Mucosa of descending colon (tissue), 3 donors: ENCODE measurements at regions not wholly inside any gene's neighbourhood (a gene's known extent, or its start where the extent isn't known, plus 50 kb on each side); places are given as distances from the start of the nearest gene placed in this dataset.
A peak's percentile ranks its signal among the peaks of the same experiment; 100 is the strongest.

Experiments
- ATAC-seq: fragments of 200-7000 bp; cut with Tn5 transposase; one replicate; pipeline ENCODE4 v1.9.1; 2020; ENCODE audit warnings: mild to moderate bottlenecking, moderate library complexity
- DNase-seq, 3 donors: peaks; one replicate each; pipeline ENCODE4 v3.0.0-alpha.2; 2020
- H3K36me3 ChIP-seq: fragments of 200-600 bp; one replicate; pipeline ENCODE4 v1.8.0; 2021; ENCODE audit warnings: low read depth, mild to moderate bottlenecking
- H3K4me1 ChIP-seq: fragments of 200-600 bp; one replicate; pipeline ENCODE4 v1.8.0; 2021; ENCODE audit warnings: low read depth, mild to moderate bottlenecking
- H3K4me3 ChIP-seq: fragments of 200-600 bp; one replicate; pipeline ENCODE4 v1.8.0; 2021; ENCODE audit warnings: mild to moderate bottlenecking
- H3K9me3 ChIP-seq: fragments of 200-600 bp; one replicate; pipeline ENCODE4 v1.8.0; 2021; ENCODE audit warnings: mild to moderate bottlenecking
- intact Hi-C, 2 donors: fragments of 100-400 bp; cut with DNase I in 1 of 2; cut with micrococcal nuclease in 1 of 2; formaldehyde crosslinking; loops; one replicate each; pipeline versions ENCODE4 v1.11.0 to v1.11.1; 2022; cut with DNase I, micrococcal nuclease
- TF ChIP-seq, protein P1 (sequence below): fragments of 200-600 bp; IDR thresholded peaks from one replicate; pipeline ENCODE4 v1.8.0; 2022; ENCODE audit warnings: antibody characterized with exemption, mild to moderate bottlenecking
- donor health status: DM: no; HTN: no; CAD: no; lungs with moderate emphysema.
- donor health status: DM: no; HTN: no; CAD: no.
- donor health status: DM: no; HTN: yes; CAD: no.

DNA sequence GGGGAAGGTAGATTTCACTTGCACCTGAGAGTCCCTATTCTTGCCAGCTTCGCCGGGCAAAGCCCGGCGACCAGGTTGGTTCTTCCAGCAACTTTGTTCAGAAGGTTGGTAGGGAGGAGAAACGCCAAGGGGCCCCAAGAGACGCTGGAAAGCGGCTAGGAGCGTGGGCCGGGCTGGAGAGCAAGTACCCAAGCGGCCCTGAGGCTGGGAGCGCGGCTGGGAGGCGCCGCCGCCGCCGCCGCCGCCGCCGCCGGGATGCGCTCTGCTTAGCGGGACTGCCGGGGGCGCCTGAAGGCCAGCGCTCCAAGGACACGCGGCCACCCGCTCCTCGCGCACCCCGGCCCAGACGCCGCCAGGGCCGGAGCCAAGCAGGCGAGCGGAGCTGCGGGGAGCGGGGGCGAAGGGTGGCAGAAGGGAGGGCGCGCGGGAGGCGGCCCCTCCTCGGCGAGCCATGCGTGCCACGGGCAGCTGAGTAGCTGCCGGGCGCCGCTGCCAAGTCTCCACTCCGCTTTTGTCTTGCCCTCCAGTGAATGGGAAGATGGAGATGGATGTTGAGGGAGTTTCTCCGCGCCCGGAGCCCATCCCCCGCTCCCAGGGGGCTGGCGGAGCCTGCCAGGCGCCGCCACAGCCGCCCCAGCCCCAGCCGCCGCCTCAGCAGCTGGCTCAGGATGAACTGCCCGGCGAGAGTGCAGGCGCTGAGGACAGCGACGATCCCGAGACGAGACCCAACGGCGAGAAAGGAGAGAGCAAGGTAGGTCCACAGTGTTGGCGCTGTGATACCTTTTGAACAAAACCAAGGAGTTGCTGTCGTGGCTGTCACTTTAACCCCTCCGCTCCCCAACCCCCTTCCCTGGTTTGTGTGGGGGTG, 227.4 kb upstream of the AZI2 start:
- Histone ChIP-seq H3K4me3 (no peak overlapping the region), H3K36me3 (no peaks in the 10 kb centered on the region), H3K9me3 (no peaks in the 10 kb centered on the region), H3K4me1 (peaks cover 2% of the 10 kb centered on the region)
- DNase-seq (no peak), ATAC-seq (peak; percentile 58)
- intact Hi-C loops, result no loop called here
- TF ChIP-seq, protein P1, sequence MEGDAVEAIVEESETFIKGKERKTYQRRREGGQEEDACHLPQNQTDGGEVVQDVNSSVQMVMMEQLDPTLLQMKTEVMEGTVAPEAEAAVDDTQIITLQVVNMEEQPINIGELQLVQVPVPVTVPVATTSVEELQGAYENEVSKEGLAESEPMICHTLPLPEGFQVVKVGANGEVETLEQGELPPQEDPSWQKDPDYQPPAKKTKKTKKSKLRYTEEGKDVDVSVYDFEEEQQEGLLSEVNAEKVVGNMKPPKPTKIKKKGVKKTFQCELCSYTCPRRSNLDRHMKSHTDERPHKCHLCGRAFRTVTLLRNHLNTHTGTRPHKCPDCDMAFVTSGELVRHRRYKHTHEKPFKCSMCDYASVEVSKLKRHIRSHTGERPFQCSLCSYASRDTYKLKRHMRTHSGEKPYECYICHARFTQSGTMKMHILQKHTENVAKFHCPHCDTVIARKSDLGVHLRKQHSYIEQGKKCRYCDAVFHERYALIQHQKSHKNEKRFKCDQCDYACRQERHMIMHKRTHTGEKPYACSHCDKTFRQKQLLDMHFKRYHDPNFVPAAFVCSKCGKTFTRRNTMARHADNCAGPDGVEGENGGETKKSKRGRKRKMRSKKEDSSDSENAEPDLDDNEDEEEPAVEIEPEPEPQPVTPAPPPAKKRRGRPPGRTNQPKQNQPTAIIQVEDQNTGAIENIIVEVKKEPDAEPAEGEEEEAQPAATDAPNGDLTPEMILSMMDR, result no peak

DNA sequence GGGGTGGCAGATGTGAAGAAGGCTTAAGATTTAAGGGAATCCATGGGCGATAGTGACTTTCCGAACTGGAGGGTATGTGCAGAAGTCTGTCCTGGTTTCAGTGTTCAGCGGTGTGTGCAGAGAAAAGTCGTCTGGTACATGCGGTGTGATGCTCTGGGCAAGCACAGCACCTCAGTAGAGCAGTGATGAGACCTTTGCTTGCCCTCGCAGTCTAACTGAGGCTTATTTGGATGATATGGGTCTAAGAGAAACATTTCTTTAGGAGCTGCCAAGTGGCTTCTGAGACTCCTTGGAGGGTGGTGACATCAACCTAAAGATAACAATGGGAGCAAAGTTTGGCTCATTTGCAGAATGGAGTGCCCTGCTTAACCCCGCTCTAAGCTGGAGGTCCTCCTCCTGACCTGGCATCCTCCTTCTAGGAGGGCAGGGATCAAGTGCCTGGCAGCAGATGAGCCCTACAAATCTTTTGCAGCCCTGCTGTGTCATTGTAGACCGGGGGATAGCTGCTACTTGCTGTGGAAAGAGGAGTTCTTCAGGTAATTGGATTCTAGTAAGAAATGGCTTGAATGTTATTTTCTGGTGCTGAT, 228.1 kb upstream of the AZI2 start:
- no peak for ATAC-seq
- peaks cover 2% of the 10 kb centered on the region for H3K4me1 ChIP-seq
- no peak for DNase-seq
- no peak overlapping the region for H3K4me3 ChIP-seq
- no peaks in the 10 kb centered on the region for H3K9me3 ChIP-seq
- TF ChIP-seq, protein P1, result no peak
- no peaks in the 10 kb centered on the region for H3K36me3 ChIP-seq
- intact Hi-C loops, result no loop called here

DNA sequence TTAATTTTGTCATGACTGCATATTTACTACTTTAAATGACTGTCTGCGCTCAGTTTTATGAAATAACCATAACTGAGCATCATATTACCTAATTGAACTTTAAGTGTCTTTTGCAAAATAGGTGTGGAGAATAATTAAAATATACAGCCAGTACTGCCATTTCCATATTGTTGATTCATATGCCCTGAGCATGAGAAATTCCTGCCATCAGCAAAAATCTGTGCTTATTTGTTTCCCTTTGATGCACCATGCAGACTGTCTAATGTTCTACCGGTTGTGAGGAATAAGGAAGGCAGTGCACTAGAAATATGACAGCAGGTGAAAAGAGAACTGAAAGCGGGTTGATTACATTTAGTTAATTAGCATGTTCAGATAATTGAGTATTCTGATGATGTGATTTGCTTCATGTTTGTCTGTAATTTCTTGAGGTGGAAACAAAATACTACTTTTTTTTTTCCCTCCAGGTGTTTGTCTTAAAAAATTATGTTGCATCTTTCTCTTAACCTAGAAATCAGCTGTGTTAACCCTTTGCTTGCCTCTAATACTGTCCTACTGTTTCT, 229.4 kb upstream of the AZI2 start:
- ATAC-seq, result no peak
- Histone ChIP-seq H3K36me3 (no peaks in the 10 kb centered on the region), H3K4me1 (peaks cover 2% of the 10 kb centered on the region), H3K9me3 (no peaks in the 10 kb centered on the region), H3K4me3 (no peak overlapping the region)
- DNase-seq, result no peak
- TF ChIP-seq, protein P1, result no peak
- intact Hi-C loops, result no loop called here

DNA sequence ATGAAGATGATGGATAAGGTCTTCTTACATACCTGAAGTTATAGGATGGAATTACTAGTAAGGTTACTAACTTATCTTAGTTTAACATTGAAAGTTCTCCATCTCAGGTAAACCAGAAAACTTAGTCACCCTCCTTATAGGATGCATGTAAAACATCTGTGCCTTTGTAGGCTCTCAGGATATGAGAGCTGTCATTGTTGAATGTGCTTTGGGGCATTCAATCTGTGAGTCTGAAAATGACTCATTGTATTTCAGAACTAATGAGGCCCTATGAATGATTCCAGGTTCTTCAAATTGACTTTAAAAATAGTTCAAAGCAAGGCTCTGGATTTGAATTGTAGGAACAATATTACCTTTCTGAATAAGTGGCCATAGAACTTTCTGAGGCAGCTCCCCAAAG, 237.7 kb upstream of the AZI2 start:
- Histone ChIP-seq H3K4me1 (no peaks in the 10 kb centered on the region), H3K9me3 (no peaks in the 10 kb centered on the region), H3K36me3 (no peaks in the 10 kb centered on the region), H3K4me3 (no peak overlapping the region)
- intact Hi-C loops, result no loop called here
- DNase-seq (no peak), ATAC-seq (no peak)
- TF ChIP-seq, protein P1, result no peak

DNA sequence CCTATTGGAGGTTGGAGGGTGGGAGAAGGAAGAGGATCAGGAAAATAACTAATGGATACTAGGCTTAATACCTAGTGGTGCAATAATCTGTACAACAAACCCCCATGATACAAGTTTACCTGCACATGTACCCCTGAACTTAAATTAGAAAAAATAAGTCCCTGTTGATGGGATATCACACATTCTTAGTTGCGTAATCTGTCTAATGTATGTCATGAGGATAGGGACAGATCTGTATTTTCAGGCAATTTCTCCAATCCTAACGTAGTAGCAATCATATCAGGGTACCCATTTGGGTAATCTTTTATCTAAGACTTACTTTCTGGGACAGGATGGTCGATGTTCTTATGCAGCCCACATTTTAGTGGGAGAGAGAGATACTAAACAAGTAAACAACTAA, 239.1 kb upstream of the AZI2 start:
- DNase-seq (no peak), ATAC-seq (no peak)
- Histone ChIP-seq H3K4me1 (no peaks in the 10 kb centered on the region), H3K4me3 (no peak overlapping the region), H3K36me3 (no peaks in the 10 kb centered on the region), H3K9me3 (no peaks in the 10 kb centered on the region)
- TF ChIP-seq, protein P1, result no peak
- intact Hi-C loops, result no loop called here
